Stimulated activated CD8-positive, alpha-beta memory T cell treated with anti-CD3 and anti-CD28 coated beads, Interleukin-2, amount 100 ng/mL, for 1 hour (primary cell): ENCODE measurements at regions not wholly inside any gene's neighbourhood (a gene's known extent, or its start where the extent isn't known, plus 50 kb on each side); places are given as distances from the start of the nearest gene placed in this dataset.

Experiments used
- DNase-seq, 2 donors: peaks; one replicate each; pipeline ENCODE4 v3.0.0-alpha.2; 2020; ENCODE audit warnings: low read depth in 2 of 2

- no peak for DNase-seq
Measured at GRCh38 chr10:60666221-60666620, 112.1 kb upstream of the CDK1 start.

DNA sequence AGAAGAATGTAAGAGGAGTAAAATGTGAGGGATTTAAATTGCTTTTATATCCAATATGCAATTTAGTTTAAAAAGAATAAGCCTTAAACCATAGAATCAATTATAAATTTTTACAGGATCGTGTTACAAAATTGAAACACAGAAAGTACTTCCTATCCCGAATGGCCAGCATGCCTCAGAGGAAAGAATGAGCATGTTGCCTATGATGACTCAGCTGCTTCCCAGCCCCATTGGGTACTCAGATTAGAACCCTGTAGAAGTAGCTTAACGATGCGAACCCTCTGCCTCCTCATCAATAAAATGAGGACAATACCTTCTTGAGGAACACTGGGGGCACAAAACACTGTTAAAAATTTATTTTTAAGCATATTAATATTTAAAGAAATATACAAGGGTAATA, 113.4 kb upstream of the CDK1 start:
- DNase-seq = no peak

DNA sequence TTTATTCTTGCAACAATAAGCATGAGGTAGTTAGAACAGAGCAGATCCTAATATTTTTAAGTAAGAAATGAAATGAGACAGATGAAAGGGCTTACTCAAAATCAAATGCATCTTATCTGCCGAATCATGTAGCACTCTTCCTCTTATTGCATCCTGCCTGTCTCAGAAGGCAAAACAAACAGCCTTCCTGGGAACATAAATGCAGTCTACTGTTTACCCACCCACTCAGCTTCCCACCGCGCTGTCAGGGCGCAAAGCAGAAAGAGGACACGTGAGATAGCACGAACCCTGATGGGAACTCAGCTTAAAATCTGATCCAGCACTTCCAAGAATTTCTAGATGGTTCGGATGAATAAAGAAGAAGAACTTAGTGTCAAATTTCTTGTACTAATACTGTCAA, 114.4 kb upstream of the CDK1 start:
- DNase-seq = no peak

GRCh38 chr10:60662917-60663614, 115.2 kb upstream of the CDK1 start:
- no peak for DNase-seq

- no peak for DNase-seq
Measured at GRCh38 chr10:60661637-60662036, 116.6 kb upstream of the CDK1 start.

DNA sequence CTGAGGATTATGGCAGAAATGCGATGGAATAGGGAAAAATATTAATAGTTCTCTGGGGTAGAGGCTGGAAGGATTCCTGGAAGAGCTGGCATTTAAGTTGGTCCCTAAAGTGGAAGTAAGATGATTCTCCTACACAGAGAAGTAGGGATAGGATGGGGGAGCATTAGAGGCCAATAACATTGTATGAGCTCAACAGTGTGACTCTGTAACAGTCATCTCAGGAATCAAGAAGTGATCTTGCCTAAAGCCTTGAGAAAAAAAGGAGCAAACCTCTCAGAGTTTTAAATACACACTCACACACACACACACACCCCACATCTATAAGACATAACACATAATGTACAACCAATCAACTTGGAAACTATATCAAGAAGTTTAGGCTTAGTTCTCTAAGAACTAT, 117.7 kb upstream of the CDK1 start:
- no peak for DNase-seq

DNA sequence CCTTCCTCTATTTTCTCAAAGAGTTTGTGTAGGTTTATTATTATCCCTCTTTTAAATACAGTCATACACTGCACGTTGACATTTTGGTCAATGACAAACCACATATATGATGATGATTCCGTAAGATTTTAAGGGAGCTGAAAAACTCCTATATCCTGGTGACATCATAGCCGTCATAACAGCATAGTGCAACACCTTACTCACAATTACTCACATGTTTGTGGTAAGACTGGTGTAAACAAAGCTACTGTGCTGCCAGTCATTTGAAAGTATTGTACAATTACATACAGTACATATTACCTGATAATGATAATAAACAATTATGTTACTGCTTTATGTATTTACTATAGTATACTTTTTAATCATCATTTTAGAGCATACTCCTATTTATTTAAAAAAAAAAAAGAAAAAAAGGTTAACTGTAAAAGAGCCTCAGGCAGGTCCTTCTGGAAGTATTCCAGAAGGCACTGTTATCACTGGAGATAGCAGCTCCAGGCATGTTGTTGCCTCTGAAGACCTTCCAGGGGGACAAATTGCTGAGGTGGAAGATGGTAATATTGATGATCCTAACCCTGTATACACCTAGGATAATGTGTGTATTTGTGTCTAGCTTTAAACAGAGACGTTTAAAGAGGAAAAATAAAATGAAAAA, 123.3 kb upstream of the CDK1 start:
- DNase-seq = no peak

DNA sequence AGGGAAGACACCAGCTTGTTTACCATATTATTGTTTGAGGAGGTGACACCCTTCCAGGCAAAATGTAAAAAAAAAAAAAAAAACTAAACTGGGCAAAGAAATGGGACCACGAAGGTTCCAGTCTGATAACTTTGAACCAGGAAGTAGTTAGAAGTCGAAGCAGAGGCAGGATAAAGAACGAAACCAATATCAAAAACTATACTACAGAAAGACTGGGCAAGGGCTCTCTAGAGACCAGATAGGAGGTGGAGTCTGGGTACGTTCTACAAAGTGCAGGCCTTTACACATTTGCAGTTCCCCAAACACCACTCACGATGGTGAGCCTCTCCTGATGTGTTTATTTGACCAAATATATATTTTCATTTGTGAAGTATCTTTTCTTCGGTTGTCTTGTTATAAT, 125.7 kb upstream of the CDK1 start:
- DNase-seq = no peak

DNA sequence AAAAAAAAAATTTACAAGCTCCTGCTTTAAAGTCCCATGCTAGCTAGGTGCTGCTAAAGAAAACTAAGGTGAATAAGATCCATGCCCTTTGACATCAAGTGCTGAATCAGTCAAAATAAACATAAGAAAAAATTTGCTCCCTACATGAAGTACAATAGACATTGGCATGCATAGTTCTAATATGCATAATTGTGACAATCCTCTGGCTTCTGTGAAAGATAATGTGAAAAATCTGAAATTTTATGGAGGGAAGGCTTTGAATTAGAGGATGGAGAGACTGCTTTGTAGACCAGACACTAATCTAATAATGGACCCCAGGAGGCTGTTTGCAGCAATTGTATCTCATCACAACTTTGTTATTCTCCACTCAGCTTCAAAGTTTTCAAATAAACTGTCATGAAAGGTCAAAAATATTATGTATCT, 127.9 kb upstream of the CDK1 start:
- DNase-seq = no peak

- no peak for DNase-seq
Measured at GRCh38 chr10:60649485-60650377, 128.5 kb upstream of the CDK1 start.

DNA sequence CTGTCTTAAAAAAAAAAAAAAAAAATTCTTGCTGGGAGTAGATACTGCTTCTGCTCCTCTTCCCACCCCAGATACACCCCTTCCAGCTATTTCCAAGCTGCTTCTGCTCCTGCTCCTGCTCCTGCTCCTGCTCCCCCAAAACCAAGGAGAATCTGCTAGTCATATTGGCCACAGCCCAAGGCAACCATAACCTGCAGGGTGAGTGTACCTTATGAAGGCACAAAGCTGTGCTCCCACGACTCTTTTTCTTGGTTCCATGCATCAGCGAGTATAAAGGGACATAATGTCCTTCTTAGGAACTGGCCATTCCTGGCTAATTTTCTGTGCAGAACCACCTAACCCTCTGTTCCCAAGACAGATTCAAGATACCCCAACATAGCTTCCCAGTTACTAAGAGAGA, 129.5 kb upstream of the CDK1 start:
- no peak for DNase-seq

DNA sequence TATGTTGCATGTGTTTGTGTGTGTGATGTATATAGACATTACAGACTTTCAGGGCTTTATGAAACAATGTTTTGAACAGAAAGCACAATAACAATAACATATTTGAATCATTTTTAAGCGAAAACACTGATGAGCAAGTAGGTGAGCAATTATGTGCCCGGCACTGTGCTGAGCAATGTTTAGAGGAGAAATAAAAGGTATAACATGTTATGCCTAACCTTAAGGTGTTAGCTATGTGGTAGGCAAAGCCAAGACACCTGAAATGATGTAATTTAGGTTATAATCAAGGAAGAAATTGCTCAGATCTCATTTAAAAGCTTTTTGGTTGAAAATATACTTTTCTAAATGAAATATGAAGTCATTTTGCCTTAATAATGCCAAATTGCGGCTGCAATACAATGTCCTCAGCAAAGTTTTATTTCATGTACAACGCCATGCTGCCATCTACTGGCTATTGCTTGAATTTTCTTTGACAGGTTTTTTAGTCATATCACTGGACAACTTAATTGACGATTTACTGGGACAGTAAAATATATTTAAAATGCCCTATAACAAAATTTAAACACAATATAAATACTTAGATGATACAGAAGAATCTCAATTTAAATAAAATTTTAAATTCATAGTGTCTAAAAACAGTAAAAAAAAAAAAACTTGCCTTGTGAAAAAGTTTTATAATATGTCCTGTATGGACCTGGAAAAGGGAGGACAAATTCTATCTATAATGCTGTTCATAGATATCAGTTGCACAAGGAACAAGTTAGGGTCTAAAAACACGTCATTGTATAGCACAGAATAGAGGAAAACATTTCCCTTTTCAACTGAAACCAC, 131.1 kb upstream of the CDK1 start:
- peak in 1 of 2 donors; percentile 9 for DNase-seq

GRCh38 chr10:60645980-60646379, 132.3 kb upstream of the CDK1 start:
- DNase-seq = no peak

GRCh38 chr10:60644436-60645130, 133.7 kb upstream of the CDK1 start:
- DNase-seq = no peak

DNA sequence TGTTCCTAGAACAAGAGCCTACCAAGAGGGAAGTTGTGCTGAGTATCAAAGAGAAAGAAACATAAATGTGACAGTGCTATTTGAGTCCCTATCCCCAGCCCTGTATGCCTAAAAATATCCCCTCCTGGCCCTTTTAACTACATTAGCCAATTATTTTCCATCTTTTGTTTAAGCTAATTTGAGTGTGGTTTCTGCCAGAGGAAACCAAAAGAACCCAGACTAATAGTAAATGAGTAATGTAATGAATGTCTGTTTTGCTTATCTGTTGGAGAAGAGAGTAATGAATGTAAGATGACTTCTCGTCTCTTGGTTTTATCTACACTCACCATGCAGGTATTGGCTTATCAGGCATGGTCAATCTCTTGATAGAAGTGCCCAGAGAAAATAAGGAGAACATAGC, 134.4 kb upstream of the CDK1 start:
- DNase-seq = no peak

GRCh38 chr10:60629332-60629731, 148.9 kb upstream of the CDK1 start:
- no peak for DNase-seq

DNA sequence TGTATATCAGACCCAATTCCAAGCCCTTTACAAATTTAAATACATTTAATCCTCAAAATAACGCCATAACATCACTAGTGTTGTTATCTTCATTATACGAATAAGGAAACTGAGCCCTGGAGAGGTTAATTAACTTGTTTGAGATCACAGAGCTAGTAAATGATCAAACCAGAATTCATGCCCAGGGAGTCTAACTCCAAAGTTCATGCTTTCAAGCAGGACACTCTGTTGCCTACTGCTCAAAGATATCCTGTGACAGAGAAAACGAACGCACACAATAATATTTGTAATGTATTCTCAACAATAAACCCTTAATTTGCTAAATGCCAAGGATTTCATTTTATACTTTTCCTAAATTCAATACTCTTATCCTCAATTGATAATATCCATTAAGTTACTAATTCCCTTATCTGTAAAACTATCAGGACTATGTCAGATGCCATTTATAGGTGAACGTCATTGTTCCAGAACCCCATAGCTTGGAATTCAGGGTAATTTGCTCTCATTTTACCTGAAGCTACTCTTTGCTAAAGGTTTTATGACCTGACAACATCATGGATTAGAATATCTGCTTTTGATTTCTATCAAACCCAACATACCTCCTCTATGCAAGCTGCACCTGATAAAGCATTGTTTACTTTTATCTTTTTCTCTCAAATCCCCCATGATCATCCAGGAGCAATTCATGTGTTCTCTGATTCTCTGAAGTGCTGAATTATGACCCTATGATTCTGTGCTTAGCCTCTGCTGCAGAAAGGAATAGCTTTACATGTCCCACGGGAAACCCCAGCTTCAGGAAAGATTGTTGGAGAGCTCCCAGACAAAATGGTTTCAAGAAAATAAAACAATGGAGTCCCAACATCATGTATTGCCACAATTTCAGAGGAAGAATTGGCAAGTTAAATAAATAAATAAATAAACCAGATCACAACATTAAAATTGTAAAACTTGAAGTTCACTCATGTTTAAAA, 150.2 kb upstream of the CDK1 start:
- DNase-seq = no peak

DNA sequence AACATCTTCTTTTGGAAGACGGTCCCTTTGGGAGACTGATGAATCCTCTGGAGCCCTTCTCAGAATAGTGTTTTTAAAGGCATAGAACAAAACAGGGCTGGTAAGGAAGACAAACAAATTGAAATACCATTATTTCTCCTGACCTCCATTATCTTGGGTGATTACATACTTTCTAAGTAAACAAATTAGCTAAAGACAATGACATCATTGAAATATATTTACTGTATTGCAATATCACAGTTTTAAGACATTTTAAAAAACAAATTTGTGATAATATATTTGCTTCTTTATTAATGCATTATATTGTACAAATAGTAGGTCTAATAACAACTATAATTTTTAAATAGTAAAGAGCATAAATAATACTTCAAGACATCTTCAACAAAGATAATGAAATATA, 152.2 kb upstream of the CDK1 start:
- no peak for DNase-seq

DNA sequence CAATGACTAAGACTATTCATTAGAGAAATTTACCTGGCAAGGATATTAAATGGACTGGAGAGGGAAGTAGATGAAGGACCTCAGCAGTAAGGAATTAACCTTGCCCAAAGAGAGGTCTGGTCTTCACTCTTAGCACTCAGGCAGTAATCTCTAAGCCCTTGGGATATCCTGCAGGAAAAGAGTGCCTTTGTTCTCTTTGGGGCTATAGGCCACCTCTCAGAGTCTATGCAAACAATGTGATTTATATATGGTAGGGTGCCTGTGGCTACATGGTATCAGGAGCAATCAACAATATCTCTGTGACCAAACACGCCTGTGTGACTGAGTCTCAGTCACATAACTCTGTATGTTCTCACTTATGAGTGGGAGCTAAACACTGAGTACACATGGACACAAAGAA, 154.7 kb upstream of the CDK1 start:
- DNase-seq = no peak

GRCh38 chr10:60621018-60621417, 157.3 kb upstream of the CDK1 start:
- DNase-seq = no peak
